ENCODE measurements at regions not wholly inside any gene's neighbourhood (a gene's known extent, or its start where the extent isn't known, plus 50 kb on each side); places are given as distances from the start of the nearest gene placed in this dataset.

- ATAC-seq (ENCODE audit: low FRiP score) (no peak), DNase-seq (ENCODE audit: low spot score) (no peak)
- no peak for TF ChIP-seq CTCF (IDR thresholded peaks at IDR 0.05)
Observed at GRCh38 chr2:36266536-36267121, 88.9 kb upstream of the CRIM1 start.

DNA sequence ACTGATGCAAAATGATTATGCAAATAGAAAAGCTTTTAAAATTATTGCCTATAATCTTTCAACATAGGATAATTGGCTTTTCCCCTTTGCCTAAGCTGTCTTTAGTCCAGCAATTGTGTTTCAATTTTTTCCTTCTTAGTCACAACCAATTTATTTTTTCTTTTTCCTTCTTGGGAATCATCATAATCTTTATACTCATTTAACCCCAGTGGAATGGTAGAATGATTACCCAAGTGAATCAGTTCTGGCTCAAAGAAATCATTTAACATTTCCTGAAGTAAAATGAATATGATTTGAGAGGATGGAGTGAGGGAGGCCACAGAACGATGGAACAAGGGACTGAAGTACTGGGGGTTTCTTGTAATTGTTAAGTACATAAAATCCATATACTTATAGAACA is 93.0 kb upstream of the CRIM1 start:
- DNase-seq (ENCODE audit: low spot score) (no peak), ATAC-seq (ENCODE audit: low FRiP score) (no peak)
- TF ChIP-seq CTCF (IDR thresholded peaks at IDR 0.05), result no peak

GRCh38 chr2:36255863-36256262 is 99.7 kb upstream of the CRIM1 start:
- DNase-seq (ENCODE audit: low spot score) (no peak), ATAC-seq (ENCODE audit: low FRiP score) (no peak)
- TF ChIP-seq CTCF (IDR thresholded peaks at IDR 0.05), result no peak

- no peak for TF ChIP-seq CTCF (IDR thresholded peaks at IDR 0.05)
- no peak for ATAC-seq (ENCODE audit: low FRiP score)
- DNase-seq (ENCODE audit: low spot score), result no peak
Observed at GRCh38 chr2:36253086-36253485, 102.5 kb upstream of the CRIM1 start.

- no peak for DNase-seq (ENCODE audit: low spot score)
- ATAC-seq (ENCODE audit: low FRiP score), result no peak
- TF ChIP-seq CTCF (IDR thresholded peaks at IDR 0.05), result no peak
Observed at GRCh38 chr2:36246320-36246990, 109.1 kb upstream of the CRIM1 start.

DNA sequence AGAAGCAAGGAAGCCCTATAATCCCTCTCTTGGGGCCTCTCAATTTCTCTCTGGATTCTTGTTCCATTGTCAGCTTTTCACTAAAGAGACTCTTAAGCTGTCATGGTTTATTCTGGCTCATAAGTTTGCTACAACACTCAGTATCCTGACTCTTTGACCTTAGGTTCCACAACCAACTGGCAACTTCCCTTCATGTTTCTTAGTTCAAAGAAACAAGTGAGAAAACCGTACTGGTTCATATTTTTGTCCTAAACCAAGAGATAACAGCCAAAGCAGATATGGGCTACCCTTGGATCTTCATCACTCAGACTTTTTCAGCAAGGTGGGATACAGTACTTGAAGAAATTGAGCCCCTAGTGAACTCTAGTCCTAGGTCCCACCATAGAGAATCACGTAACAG is 109.9 kb upstream of the CRIM1 start:
- TF ChIP-seq CTCF (IDR thresholded peaks at IDR 0.05), result no peak
- ATAC-seq (ENCODE audit: low FRiP score), result no peak
- no peak for DNase-seq (ENCODE audit: low spot score)

GRCh38 chr2:36238106-36238505 is 117.5 kb upstream of the CRIM1 start:
- ATAC-seq (ENCODE audit: low FRiP score) (no peak), DNase-seq (ENCODE audit: low spot score) (no peak)
- TF ChIP-seq CTCF (IDR thresholded peaks at IDR 0.05), result no peak

Measured in omental fat pad (tissue), 3 donors.